GM04504 (cell line): ENCODE measurements at regions not wholly inside any gene's neighbourhood (a gene's known extent, or its start where the extent isn't known, plus 50 kb on each side); places are given as distances from the start of the nearest gene placed in this dataset.

Experiments
- DNase-seq: peaks from one replicate; pipeline ENCODE4 v3.0.0-alpha.2; 2012; ENCODE audit warnings: low read depth

DNA sequence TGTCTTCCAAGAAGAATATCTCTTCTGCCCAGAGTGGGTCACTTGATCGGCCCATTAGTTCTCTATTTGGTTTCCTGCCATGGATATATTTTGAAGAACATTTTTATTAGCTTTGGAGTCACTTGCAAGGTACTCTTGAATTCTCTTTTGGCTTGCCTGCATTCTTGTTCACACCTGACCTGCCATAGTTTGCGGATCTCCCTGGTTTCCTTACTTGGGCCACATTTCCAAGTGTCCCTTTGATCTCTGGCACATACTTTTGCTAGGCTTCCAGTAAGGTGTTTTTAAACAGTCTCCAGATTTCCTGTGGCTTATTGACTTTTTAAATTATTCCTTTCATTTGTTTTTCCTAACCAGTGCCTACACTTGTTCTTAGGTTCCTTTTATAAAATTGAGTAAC is 488.5 kb upstream of the MDFIC2 start:
- DNase-seq: no peak

- no peak for DNase-seq
Observed at GRCh38 chr3:70789878-70790277, 477.4 kb upstream of the MDFIC2 start.

GRCh38 chr3:70780790-70781189 is 468.4 kb upstream of the MDFIC2 start:
- DNase-seq: no peak

GRCh38 chr3:70779296-70779695 is 466.9 kb upstream of the MDFIC2 start:
- DNase-seq: no peak

DNA sequence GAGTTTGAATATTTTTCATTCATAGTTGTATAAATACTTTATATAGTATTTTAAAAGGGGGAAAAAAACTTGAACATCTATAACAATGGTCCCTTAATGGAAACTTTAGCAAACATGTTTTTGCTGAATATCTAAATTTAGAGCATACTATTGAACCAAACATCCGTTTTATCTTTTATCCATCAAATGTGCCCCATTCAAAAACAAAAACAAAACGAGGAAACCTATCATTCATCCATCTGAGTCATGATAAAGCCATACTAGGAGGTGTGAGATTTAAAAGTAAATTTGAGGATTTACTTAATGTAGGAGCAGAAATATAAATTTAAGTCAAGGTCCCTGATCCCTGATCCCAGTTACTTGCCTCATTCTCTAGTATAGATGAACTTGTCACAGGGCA is 463.6 kb upstream of the MDFIC2 start:
- DNase-seq: no peak

DNA sequence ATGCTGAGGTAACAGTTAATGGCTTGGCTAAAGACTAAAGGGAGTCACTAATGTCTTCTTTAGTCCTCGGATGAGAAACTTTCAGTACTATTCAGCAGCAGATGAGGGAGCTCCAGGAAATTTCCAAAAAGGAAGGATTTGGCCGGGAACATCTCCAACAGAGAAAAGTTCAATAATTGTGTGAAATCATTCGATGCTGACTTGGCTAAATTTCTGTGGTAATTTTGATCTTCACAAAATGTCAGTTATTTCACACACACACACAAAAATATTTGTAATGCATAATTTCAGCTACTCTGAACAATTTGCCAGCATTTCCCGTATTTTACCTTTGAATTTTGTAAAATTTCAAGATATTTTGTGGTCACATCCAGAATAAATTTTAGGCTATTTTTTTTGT is 462.8 kb upstream of the MDFIC2 start:
- DNase-seq: no peak

- DNase-seq: no peak
Observed at GRCh38 chr3:70774641-70775040, 462.2 kb upstream of the MDFIC2 start.

DNA sequence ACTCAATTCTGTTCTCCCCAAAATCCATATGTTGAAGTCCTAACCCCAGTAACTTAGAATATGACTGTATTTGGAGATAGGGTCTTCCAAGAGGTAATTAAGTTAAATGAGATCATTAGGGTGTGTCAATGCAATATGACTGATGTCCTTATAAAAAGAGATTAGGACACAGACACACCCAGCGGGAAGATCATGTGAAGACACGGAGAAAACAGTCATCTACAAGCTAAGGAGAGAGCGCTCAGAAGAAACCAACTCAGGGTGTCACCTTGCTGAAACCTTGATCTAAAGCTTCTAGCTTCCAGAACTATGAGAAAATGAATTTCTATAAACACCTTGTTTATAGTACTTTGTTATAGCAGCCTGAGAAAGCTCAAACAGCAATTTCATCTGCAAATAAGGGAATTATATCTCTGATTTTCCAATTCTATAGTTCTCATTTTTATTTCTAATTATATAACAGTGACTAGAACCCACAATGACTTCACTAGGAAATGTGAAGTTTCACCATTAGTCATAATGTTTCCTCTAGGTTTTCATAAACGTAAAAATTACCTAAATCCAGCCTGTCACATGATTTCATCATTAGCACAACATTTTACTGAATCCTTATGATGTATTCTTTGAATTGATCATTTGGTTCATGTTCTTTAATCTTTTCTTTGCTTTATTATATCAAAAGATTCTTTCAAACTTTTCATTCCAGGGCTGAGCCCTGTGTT is 459.1 kb upstream of the MDFIC2 start:
- DNase-seq: no peak

GRCh38 chr3:70770650-70771049 is 458.2 kb upstream of the MDFIC2 start:
- no peak for DNase-seq

- no peak for DNase-seq
Observed at GRCh38 chr3:70766301-70766700, 453.9 kb upstream of the MDFIC2 start.

DNA sequence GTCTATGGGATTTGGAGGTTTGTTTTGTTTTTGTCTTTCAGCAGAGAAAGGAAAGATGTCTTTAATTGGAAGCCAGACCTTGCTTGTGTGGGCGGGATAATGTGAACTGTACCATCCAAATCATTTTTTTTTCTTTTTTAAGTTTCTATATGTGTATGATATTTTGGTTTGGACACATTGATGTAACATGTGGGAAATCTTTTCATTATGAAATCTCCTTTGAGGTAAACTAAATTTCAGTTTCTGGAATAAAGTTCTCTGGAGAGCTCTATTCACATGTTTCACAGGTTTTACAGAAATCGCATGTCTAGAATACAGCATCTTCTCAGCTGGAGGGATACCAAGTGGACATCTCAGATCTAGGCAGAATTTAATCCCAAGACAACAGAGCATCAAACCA is 451.5 kb upstream of the MDFIC2 start:
- no peak for DNase-seq

GRCh38 chr3:70757658-70758057 is 445.2 kb upstream of the MDFIC2 start:
- DNase-seq: no peak

- DNase-seq: no peak
Observed at GRCh38 chr3:70755526-70755925, 443.1 kb upstream of the MDFIC2 start.

- DNase-seq: no peak
Observed at GRCh38 chr3:70754314-70754713, 441.9 kb upstream of the MDFIC2 start.

- no peak for DNase-seq
Observed at GRCh38 chr3:70753572-70753971, 441.1 kb upstream of the MDFIC2 start.

GRCh38 chr3:70752051-70752450 is 439.6 kb upstream of the MDFIC2 start:
- no peak for DNase-seq

DNA sequence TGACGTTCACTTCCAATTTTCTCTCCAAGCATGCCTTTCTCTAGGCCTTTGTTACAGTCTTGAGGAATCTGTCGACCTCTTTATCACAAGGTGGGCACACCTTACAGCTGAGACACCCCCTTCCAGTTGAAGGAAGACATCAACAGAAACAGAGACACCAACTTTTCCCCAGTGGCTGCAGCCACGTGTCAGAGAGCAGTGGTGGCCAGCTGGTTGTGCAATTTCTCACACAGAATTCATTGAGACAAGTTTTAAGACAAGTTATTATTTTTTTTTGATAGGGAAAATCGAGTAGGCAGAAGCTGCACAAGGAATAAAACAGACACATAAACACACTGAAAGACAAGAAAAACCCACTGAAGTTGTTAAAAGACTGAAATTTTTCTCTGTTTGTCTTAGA is 436.7 kb upstream of the MDFIC2 start:
- DNase-seq: no peak

DNA sequence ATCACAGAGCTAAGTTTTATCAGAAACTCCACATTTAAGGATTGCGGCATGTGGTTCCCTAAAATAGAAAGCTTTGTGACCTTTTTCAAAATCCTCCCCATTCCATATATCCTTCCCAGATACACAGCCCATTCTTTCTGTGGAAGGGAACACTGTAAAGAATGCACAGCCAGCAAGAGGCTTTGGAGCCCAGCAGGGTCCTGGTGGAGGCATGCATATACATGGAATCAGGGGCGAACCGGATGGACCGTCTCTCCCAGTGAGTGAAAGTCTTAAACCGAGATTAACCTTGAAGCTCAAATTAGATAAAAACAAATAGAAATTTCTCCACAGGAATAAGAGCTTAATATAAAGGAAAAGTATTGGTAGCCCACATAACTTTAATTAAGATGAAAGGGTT is 436.2 kb upstream of the MDFIC2 start:
- DNase-seq: no peak

DNA sequence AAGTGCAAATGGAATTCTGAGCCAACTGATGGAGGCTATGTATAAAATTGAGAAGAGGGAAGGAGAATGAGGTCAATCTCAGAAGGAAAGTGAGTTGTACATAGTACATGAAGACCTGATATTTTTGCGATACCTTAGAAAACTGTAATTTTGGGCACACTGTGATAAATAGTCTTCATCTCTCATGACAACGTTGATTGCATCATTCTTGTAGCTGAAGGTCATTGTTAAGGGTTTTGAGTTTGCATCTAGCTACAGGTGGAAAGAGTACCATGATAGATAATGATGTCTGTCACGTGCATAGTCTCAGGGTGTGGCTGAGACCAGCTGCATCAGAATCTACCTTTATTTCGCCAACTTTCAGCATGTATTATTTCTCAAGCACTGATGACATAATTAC is 435.4 kb upstream of the MDFIC2 start:
- no peak for DNase-seq

DNA sequence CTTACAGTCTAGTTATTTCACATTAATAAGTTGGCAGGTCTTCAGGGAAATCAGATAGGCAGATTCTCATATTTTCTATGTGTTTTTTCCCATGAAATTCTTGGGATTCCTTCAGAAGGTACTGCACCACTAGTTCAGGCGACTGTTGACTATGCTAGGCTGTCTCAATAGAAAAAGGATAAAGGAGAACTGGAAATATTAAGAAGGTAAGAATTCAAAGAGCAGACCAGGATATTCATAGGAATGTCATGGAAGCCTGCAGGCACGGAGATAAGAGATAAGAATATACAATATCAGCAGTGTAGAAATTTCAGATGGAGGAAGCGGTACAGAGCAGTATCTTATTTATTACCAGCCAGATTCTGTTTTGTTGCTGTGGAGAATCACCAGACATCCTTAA is 432.1 kb upstream of the MDFIC2 start:
- no peak for DNase-seq

GRCh38 chr3:70743754-70744153 is 431.3 kb upstream of the MDFIC2 start:
- DNase-seq: no peak

DNA sequence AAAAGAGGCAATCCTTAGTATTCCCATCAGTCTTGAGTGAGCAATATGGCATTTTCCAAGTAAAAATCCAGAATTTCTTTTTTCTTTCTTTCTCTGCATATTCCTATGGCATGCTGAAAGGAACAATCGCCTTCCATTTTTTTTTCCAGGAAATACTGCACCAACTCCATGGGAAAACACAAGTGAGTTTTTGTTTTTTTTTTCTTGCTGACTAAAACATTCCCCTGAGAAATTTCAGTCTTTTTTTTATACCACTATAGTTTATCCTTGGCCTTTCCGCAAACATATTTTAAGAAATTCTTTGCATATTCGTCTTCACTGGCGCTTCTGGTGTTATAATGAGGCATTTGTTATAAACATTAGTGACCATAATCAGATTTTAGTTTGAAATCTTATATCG is 429.6 kb upstream of the MDFIC2 start:
- DNase-seq: no peak

GRCh38 chr3:70740872-70741271 is 428.4 kb upstream of the MDFIC2 start:
- no peak for DNase-seq

DNA sequence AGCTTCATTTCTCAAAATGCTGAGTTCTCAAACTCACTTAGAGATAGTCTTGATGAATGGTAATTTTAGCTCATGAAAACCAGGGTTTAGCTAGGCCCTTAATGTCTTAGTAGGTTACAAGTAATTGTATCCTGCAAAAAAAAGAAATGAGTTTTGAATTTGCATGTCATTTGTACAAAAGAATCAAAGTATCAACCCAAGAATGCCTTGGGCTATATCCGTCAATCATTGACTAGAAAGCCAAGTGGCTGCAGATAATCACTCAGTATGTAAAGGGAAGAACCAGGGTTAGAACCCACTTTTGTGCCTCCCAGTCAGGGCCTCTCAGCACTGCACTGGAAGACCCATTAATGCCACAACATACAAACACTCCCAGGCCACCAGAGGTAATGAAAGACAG is 427.6 kb upstream of the MDFIC2 start:
- DNase-seq: no peak

GRCh38 chr3:70738291-70738681 is 425.8 kb upstream of the MDFIC2 start:
- no peak for DNase-seq
